Lower leg skin (tissue), 3 donors: ENCODE measurements at regions not wholly inside any gene's neighbourhood (a gene's known extent, or its start where the extent isn't known, plus 50 kb on each side); places are given as distances from the start of the nearest gene placed in this dataset.

Experiments
- CTCF ChIP-seq, 3 donors: fragments of 450-650 bp; IDR thresholded peaks; one replicate each; pipeline ENCODE4 v1.5.1; 2016; ENCODE audit warnings: antibody characterized with exemption in 3 of 3, mild to moderate bottlenecking in 3 of 3, moderate library complexity in 2 of 3
- POLR2A ChIP-seq, 2 donors: fragments of 450-650 bp; IDR thresholded peaks; one replicate each; pipeline ENCODE4 v1.6.1; 2016 to 2017; ENCODE audit warnings: antibody characterized with exemption in 2 of 2, mild to moderate bottlenecking in 1 of 2, moderate library complexity in 1 of 2

DNA sequence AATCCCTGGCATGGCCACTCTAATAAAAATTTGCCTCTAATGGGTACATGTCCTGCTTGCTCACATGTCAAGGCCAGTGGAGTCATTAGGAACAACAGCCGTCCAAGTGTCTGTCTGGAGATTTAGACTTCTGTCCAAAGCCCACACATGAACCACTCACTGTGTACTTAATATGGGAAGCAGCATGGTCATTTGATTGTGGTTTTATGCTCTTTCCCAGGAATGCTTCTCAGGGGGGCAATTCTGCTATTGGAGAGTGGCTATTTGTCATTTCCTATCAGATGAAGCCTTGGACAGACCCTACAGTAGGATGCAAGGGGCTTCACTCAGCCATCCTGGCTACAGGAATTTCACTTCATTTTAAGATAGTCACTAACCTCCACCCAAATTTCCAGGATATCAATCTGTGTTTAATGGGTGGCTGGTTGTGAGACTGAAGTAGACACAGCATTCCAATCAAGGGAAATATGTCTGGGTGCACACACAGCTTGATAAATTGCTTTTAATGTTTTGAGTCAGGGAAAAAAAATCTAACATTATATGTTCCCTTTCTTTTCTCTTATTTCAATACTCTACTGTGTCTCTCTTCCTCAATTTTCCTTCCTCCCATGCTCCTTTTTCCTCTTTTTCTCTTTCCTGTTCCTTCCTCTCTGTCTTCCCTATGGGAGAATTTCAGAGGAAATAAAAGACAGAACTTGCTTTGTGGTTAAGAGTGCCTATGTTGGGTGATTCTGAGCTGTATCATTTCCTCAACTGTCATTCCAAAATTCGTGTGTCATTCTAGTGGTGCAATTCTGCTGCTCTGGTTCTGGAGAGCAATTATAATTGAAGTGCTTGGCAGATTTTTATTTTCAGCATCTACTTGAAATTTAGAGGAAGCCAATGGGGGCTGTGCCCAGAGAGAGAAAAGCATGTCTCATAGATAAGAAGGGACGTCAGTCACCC, 320.1 kb downstream of the OSR1 start:
- TF ChIP-seq CTCF (IDR thresholded peaks at IDR 0.05): no peak
- no peak for TF ChIP-seq POLR2A (IDR thresholded peaks at IDR 0.05)
